GM19455 (cell line): ENCODE measurements at regions not wholly inside any gene's neighbourhood (a gene's known extent, or its start where the extent isn't known, plus 50 kb on each side); places are given as distances from the start of the nearest gene placed in this dataset.
"Not testable (repeated sequence)": the region's sequence is repeated elsewhere in the genome, so short reads cannot be mapped to it uniquely, and the experiment has no call there.

Source experiments
- ATAC-seq: cut with Tn5 transposase; IDR thresholded peaks from one replicate; pipeline ENCODE4 v1.9.1; 2021; ENCODE audit not compliant: unreplicated experiment

GRCh38 chr3:139198186-139198585 is 145.6 kb upstream of the MRPS22 start:
- no peak for ATAC-seq

GRCh38 chr3:139198929-139199328 is 144.9 kb upstream of the MRPS22 start:
- ATAC-seq, result no peak

- no peak for ATAC-seq
Measured at GRCh38 chr3:139199421-139200010, 144.3 kb upstream of the MRPS22 start.

GRCh38 chr3:139201446-139202225 is 142.2 kb upstream of the MRPS22 start:
- ATAC-seq, result no peak

- ATAC-seq, result no peak
Measured at GRCh38 chr3:139202226-139202958, 141.4 kb upstream of the MRPS22 start.

- ATAC-seq, result no peak
Measured at GRCh38 chr3:139202959-139203349, 140.9 kb upstream of the MRPS22 start.

GRCh38 chr3:139203752-139204151 is 140.1 kb upstream of the MRPS22 start:
- ATAC-seq, result no peak

- ATAC-seq, result no peak
Measured at GRCh38 chr3:139204728-139205127, 139.1 kb upstream of the MRPS22 start.

GRCh38 chr3:139213936-139214335 is 129.9 kb upstream of the MRPS22 start:
- ATAC-seq, result no peak

GRCh38 chr3:139216958-139217357 is 126.9 kb upstream of the MRPS22 start:
- no peak for ATAC-seq

GRCh38 chr3:139217633-139218032 is 126.2 kb upstream of the MRPS22 start:
- no peak for ATAC-seq

GRCh38 chr3:139218046-139218445 is 125.8 kb upstream of the MRPS22 start:
- ATAC-seq, result no peak

- no peak for ATAC-seq
Measured at GRCh38 chr3:139219463-139219862, 124.4 kb upstream of the MRPS22 start.

- ATAC-seq, result no peak
Measured at GRCh38 chr3:139222100-139222657, 121.6 kb upstream of the MRPS22 start.

GRCh38 chr3:139225548-139225947 is 118.3 kb upstream of the MRPS22 start:
- no peak for ATAC-seq

- no peak for ATAC-seq
Measured at GRCh38 chr3:139226731-139227130, 117.1 kb upstream of the MRPS22 start.

GRCh38 chr3:139227165-139227564 is 116.7 kb upstream of the MRPS22 start:
- ATAC-seq, result no peak

- no peak for ATAC-seq
Measured at GRCh38 chr3:139227827-139228226, 116.0 kb upstream of the MRPS22 start.

GRCh38 chr3:139230391-139230790 is 113.4 kb upstream of the MRPS22 start:
- no peak for ATAC-seq

- no peak for ATAC-seq
Measured at GRCh38 chr3:139231555-139232281, 112.1 kb upstream of the MRPS22 start.

GRCh38 chr3:139232341-139232740 is 111.5 kb upstream of the MRPS22 start:
- ATAC-seq, result not testable (repeated sequence)
